ENCODE measurements at regions not wholly inside any gene's neighbourhood (a gene's known extent, or its start where the extent isn't known, plus 50 kb on each side); places are given as distances from the start of the nearest gene placed in this dataset.

DNA sequence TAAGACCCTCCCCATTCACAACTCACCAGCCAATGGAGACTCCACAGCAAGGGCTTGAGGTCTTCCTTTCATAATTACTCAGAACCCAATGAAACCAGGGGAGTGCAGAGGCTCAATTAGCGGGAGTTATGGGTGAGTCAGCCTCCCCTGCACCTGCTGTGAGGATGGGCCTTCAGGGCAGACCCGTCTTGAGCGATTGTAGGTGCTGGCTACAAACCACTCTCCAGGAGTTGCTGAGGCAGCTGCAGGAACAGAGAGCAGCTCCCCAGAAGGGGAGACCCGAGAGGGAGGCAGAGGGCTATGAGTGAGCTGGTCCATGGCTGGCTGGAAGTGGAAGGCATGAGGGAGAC lies 58.5 kb upstream of the SORCS3 start:
- H3K36me3 ChIP-seq (ENCODE audit: control insufficient read depth in 2 of 2, insufficient read depth in 2 of 2, low read length in 2 of 2), result no peaks in the 10 kb centered on the region
- H3K9ac ChIP-seq (ENCODE audit: low read length in 2 of 2), result no peak overlapping the region
- H3K9me3 ChIP-seq (ENCODE audit: control insufficient read depth in 2 of 2, low read length in 2 of 2), result peaks cover 0 to 6% of the 10 kb centered on the region in 2 donors
- H3K27ac ChIP-seq (ENCODE audit: low read length), result no peak overlapping the region
- no peak overlapping the region for H3K4me3 ChIP-seq (ENCODE audit: low read length in 2 of 2)
- peaks cover 0 to 11% of the 10 kb centered on the region in 2 donors for H3K27me3 ChIP-seq (ENCODE audit: control insufficient read depth in 1 of 2, insufficient read depth in 2 of 2, low read length in 2 of 2)
- no peaks in the 10 kb centered on the region for H3K4me1 ChIP-seq (ENCODE audit: control insufficient read depth, insufficient read depth, low read length)

DNA sequence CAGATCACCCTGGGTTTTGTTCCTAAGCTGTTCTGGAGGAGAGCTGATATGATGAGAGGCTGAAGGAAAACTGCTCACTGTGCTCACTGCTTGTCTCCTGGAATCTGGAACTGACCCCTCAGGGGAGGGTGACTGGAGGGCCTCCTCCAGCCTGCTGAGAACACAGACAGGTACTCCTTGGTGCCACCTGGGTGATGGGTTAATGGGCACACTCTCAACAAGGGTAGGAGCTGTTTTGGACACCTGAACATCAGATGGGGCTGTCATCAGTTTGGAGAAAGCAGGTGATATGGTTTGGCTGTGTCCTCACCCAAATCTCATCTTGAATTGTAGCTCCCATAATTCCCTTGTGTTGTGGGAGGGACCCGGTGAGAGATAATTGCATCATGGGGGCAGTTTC lies 58.1 kb upstream of the SORCS3 start:
- Histone ChIP-seq H3K4me1 (ENCODE audit: control insufficient read depth, insufficient read depth, low read length) (no peaks in the 10 kb centered on the region), H3K36me3 (ENCODE audit: control insufficient read depth in 2 of 2, insufficient read depth in 2 of 2, low read length in 2 of 2) (no peaks in the 10 kb centered on the region), H3K4me3 (ENCODE audit: low read length in 2 of 2) (no peak overlapping the region), H3K27ac (ENCODE audit: low read length) (no peak overlapping the region), H3K9ac (ENCODE audit: low read length in 2 of 2) (no peak overlapping the region), H3K27me3 (ENCODE audit: control insufficient read depth in 1 of 2, insufficient read depth in 2 of 2, low read length in 2 of 2) (peaks cover 0 to 11% of the 10 kb centered on the region in 2 donors), H3K9me3 (ENCODE audit: control insufficient read depth in 2 of 2, low read length in 2 of 2) (peaks cover 0 to 6% of the 10 kb centered on the region in 2 donors)

DNA sequence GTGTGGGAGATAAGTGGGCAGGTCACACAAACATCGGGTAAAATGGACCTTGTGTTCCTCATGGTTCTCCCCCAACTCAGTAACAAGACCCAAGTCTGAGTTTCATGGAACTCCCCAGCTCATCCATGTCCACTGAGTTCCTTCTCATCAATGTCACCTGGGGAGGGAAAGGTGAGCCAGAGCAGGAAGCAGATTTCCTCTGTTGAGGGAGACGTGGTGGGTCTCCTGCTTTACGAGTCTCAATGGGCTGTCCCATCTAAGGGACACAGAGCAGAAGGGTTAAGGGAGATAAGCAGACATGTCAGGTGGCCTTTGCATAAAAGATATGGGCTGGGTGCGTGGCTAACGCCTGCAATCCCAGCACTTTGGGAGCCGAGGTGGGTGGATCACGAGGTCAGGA lies 56.5 kb upstream of the SORCS3 start:
- no peak overlapping the region for H3K9ac ChIP-seq (ENCODE audit: low read length in 2 of 2)
- H3K4me3 ChIP-seq (ENCODE audit: low read length in 2 of 2), result no peak overlapping the region

DNA sequence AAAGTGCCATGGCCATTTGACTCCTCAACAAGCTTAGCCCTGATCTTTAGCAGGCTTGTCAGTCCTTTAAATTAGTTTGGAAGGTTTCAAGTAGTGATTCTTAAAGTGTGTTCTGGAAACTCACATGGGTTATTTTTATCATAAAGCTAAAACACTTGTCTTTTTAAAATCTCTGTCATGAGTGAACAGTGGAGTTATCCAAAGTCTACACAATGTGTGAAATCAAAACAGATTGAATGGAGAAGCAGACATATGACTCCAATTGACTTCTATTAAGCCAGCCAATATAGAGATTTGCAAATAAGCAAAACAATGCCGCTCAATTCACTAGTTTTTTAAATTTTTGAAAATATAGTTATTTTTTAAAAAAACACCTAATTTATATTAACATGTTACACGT lies 53.3 kb upstream of the SORCS3 start:
- Histone ChIP-seq H3K4me3 (ENCODE audit: low read length in 2 of 2) (no peak overlapping the region), H3K27me3 (ENCODE audit: control insufficient read depth in 1 of 2, insufficient read depth in 2 of 2, low read length in 2 of 2) (peaks cover 0 to 6% of the 10 kb centered on the region in 2 donors), H3K36me3 (ENCODE audit: control insufficient read depth in 2 of 2, insufficient read depth in 2 of 2, low read length in 2 of 2) (no peaks in the 10 kb centered on the region), H3K9me3 (ENCODE audit: control insufficient read depth in 2 of 2, low read length in 2 of 2) (peaks cover 0 to 6% of the 10 kb centered on the region in 2 donors), H3K27ac (ENCODE audit: low read length) (no peak overlapping the region), H3K9ac (ENCODE audit: low read length in 2 of 2) (no peak overlapping the region), H3K4me1 (ENCODE audit: control insufficient read depth, insufficient read depth, low read length) (no peaks in the 10 kb centered on the region)

More for the DNA sequence above, 56.5 kb upstream of the SORCS3 start:
- H3K36me3 ChIP-seq (ENCODE audit: control insufficient read depth in 2 of 2, insufficient read depth in 2 of 2, low read length in 2 of 2), result no peaks in the 10 kb centered on the region
- peaks cover 0 to 11% of the 10 kb centered on the region in 2 donors for H3K27me3 ChIP-seq (ENCODE audit: control insufficient read depth in 1 of 2, insufficient read depth in 2 of 2, low read length in 2 of 2)
- H3K4me1 ChIP-seq (ENCODE audit: control insufficient read depth, insufficient read depth, low read length), result no peaks in the 10 kb centered on the region
- peaks cover 0 to 6% of the 10 kb centered on the region in 2 donors for H3K9me3 ChIP-seq (ENCODE audit: control insufficient read depth in 2 of 2, low read length in 2 of 2)
- H3K27ac ChIP-seq (ENCODE audit: low read length), result no peak overlapping the region

DNA sequence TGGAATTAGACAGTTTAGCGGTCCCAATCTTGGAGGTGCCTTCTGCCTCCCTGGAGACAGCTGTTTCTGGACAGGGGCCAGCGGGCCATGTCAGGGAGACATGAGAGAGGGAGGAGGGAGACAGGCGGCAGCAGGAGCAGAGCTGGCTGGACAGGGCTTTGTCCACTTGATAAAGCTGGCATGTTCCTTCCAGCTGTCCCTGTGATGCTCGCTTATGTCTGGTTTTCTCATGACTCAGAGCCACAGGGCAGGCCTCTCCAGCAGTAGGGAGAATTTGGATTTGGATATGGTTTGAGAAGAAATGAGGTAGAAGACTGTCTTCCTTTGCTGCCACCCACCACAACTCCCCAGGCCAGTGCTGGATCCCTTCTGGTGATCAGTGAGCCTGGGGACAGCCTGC lies 51.7 kb upstream of the SORCS3 start:
- no peak overlapping the region for H3K4me3 ChIP-seq (ENCODE audit: low read length in 2 of 2)
- no peaks in the 10 kb centered on the region for H3K4me1 ChIP-seq (ENCODE audit: control insufficient read depth, insufficient read depth, low read length)
- H3K9ac ChIP-seq (ENCODE audit: low read length in 2 of 2), result no peak overlapping the region
- peaks cover 0 to 5% of the 10 kb centered on the region in 2 donors for H3K27me3 ChIP-seq (ENCODE audit: control insufficient read depth in 1 of 2, insufficient read depth in 2 of 2, low read length in 2 of 2)
- no peaks in the 10 kb centered on the region for H3K36me3 ChIP-seq (ENCODE audit: control insufficient read depth in 2 of 2, insufficient read depth in 2 of 2, low read length in 2 of 2)
- peaks cover 0 to 2% of the 10 kb centered on the region in 2 donors for H3K9me3 ChIP-seq (ENCODE audit: control insufficient read depth in 2 of 2, low read length in 2 of 2)
- no peak overlapping the region for H3K27ac ChIP-seq (ENCODE audit: low read length)

DNA sequence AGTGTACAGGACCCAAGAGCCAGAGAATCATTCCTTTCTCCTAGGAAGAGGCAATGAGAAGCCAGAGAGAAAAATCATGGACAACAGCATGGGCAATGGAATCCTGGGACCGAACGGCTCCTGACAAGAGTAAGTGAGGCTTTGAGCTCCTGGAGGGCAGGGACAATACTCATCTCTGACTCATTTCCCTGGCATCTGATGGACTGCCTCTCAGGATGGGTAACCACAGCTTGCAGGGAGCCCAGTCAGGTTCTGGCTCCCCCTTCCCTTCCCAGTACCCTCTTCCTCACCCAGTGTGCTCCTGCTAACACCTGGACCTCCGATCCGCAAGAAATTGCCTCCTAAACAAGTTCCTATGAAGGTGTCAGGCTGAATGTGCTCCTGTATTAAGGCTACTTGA lies 51.2 kb upstream of the SORCS3 start:
- Histone ChIP-seq H3K4me1 (ENCODE audit: control insufficient read depth, insufficient read depth, low read length) (no peaks in the 10 kb centered on the region), H3K36me3 (ENCODE audit: control insufficient read depth in 2 of 2, insufficient read depth in 2 of 2, low read length in 2 of 2) (no peaks in the 10 kb centered on the region), H3K9me3 (ENCODE audit: control insufficient read depth in 2 of 2, low read length in 2 of 2) (no peaks in the 10 kb centered on the region), H3K4me3 (ENCODE audit: low read length in 2 of 2) (no peak overlapping the region), H3K9ac (ENCODE audit: low read length in 2 of 2) (no peak overlapping the region), H3K27ac (ENCODE audit: low read length) (no peak overlapping the region), H3K27me3 (ENCODE audit: control insufficient read depth in 1 of 2, insufficient read depth in 2 of 2, low read length in 2 of 2) (peaks cover 0 to 5% of the 10 kb centered on the region in 2 donors)

All from stomach smooth muscle (tissue), 2 donors.